Esophagus squamous epithelium (tissue), 4 donors: ENCODE measurements at regions not wholly inside any gene's neighbourhood (a gene's known extent, or its start where the extent isn't known, plus 50 kb on each side); places are given as distances from the start of the nearest gene placed in this dataset.

ENCODE experiments used
- CTCF ChIP-seq, 6 experiments: fragments of 450-650 bp in 4 of 6; fragments of 200-600 bp in 2 of 6; sonication (generic) in 2 of 6; IDR thresholded peaks; one replicate each; pipeline ENCODE4 v1.5.1; 2016 to 2019; ENCODE audit warnings: antibody characterized with exemption in 6 of 6, mild to moderate bottlenecking in 4 of 6, moderate library complexity in 4 of 6
- POLR2A ChIP-seq, 4 donors: fragments of 450-650 bp; IDR thresholded peaks; one replicate each; pipeline ENCODE4 v1.6.1; 2017; ENCODE audit warnings: antibody characterized with exemption in 4 of 4, mild to moderate bottlenecking in 4 of 4, moderate library complexity in 3 of 4

- TF ChIP-seq CTCF (IDR thresholded peaks at IDR 0.05) (no peak), POLR2A (IDR thresholded peaks at IDR 0.05) (no peak)
Measured at GRCh38 chr5:96022971-96023370, 61.3 kb upstream of the ELL2 start.
